Neural cell (in vitro differentiated cells): ENCODE measurements at regions not wholly inside any gene's neighbourhood (a gene's known extent, or its start where the extent isn't known, plus 50 kb on each side); places are given as distances from the start of the nearest gene placed in this dataset.

Experiments
- CTCF ChIP-seq: fragments of 450-650 bp; IDR thresholded peaks from 2 replicates; pipeline ENCODE4 v1.5.1; 2014; ENCODE audit warnings: antibody characterized with exemption, mild to moderate bottlenecking, moderate library complexity; ENCODE audit not compliant: poor library complexity, severe bottlenecking
- POLR2AphosphoS5 ChIP-seq: IDR thresholded peaks from 2 replicates; pipeline ENCODE4 v1.6.1; 2012
- RAD21 ChIP-seq: fragments of 450-650 bp; conservative IDR thresholded peaks from 2 replicates; pipeline ENCODE4 v1.6.1; 2014; ENCODE audit warnings: antibody characterized with exemption, mild to moderate bottlenecking, moderate library complexity
- REST ChIP-seq: IDR thresholded peaks from 2 replicates; pipeline ENCODE4 v1.6.1; 2012; ENCODE audit warnings: borderline replicate concordance

- TF ChIP-seq RAD21 (no peak), POLR2AphosphoS5 (no peak), CTCF (no peak), REST (no peak)
These were observed 100.5 kb downstream of the GLRX3 start for GRCh38 chr10:130236711-130237110.
